ENCODE measurements at regions not wholly inside any gene's neighbourhood (a gene's known extent, or its start where the extent isn't known, plus 50 kb on each side); places are given as distances from the start of the nearest gene placed in this dataset.
"Not testable (repeated sequence)": the region's sequence is repeated elsewhere in the genome, so short reads cannot be mapped to it uniquely, and the experiment has no call there.

DNA sequence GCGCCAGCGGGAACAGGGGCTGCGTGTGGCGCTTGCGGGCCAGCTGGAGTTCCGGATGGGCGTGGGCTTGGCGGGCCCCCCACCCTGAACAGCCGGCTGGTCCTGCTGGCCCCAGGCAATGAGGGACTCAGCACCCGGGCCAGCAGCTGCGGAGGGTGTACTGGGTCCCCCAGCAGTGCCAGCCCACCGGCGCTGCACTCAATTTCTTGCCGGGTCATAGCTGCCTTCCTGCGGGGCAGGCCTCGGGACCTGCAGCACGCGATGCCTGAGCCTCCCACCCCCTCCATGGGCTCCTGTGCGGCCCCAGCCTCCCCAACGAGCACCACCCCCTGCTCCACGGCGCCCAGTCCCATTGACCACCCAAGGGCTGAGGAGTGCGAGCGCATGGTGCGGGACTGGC, 855.2 kb upstream of the IGFBP7 start:
- TF ChIP-seq, protein P1, sequence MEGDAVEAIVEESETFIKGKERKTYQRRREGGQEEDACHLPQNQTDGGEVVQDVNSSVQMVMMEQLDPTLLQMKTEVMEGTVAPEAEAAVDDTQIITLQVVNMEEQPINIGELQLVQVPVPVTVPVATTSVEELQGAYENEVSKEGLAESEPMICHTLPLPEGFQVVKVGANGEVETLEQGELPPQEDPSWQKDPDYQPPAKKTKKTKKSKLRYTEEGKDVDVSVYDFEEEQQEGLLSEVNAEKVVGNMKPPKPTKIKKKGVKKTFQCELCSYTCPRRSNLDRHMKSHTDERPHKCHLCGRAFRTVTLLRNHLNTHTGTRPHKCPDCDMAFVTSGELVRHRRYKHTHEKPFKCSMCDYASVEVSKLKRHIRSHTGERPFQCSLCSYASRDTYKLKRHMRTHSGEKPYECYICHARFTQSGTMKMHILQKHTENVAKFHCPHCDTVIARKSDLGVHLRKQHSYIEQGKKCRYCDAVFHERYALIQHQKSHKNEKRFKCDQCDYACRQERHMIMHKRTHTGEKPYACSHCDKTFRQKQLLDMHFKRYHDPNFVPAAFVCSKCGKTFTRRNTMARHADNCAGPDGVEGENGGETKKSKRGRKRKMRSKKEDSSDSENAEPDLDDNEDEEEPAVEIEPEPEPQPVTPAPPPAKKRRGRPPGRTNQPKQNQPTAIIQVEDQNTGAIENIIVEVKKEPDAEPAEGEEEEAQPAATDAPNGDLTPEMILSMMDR (IDR thresholded peaks at IDR 0.05): not testable (repeated sequence)
- not testable (repeated sequence) for TF ChIP-seq POLR2AphosphoS5 (IDR thresholded peaks at IDR 0.05; ENCODE audit: insufficient read depth in 1 of 2, low read depth in 1 of 2); POLR2A (IDR thresholded peaks at IDR 0.05)
